ENCODE measurements at regions not wholly inside any gene's neighbourhood (a gene's known extent, or its start where the extent isn't known, plus 50 kb on each side); places are given as distances from the start of the nearest gene placed in this dataset.

DNA sequence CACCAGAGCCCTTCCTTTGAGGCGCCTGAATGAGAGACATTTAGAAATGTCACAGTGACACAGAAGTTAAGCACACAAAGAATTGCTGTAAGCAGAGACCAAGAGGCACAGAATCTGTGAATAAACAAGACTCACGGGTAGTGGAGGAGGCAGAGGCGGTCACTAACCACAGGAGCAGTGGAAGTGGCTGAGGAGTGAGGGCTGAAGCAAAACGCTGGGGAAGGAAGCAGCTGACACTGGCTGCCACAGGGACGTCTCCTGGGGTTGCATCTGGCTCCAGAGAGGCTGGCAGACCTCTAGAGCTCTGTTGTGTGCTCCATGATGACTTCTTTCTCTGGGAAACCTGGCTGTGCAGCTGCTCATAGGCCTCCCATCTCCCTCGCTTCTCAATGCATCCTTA lies 65.0 kb upstream of the SLC2A12 start:
- 59 to 62% methylated on average over 6 of the region's 6 CpGs for WGBS, 2 donors
- no peaks in the 10 kb centered on the region for H3K4me1 ChIP-seq (ENCODE audit: control insufficient read depth in 1 of 2, insufficient read depth in 2 of 2, low read length in 2 of 2)
- no peaks in the 10 kb centered on the region for H3K36me3 ChIP-seq (ENCODE audit: control insufficient read depth in 1 of 2, insufficient read depth in 2 of 2, low read length in 1 of 2)
- no peak overlapping the region for H3K27ac ChIP-seq (ENCODE audit: low read depth in 1 of 2, low read length in 2 of 2)
- H3K4me3 ChIP-seq (ENCODE audit: low read length in 2 of 2), result no peak overlapping the region
- intact Hi-C loops (cut with DNase I), result no loop called here
- H3K27me3 ChIP-seq (ENCODE audit: control insufficient read depth in 1 of 2, insufficient read depth in 2 of 2, low read length in 1 of 2), result no peaks in the 10 kb centered on the region
- H3K9me3 ChIP-seq (ENCODE audit: control insufficient read depth, low read length), result no peaks in the 10 kb centered on the region
- DNase-seq (no peak), ATAC-seq (ENCODE audit: low FRiP score) (no peak)

DNA sequence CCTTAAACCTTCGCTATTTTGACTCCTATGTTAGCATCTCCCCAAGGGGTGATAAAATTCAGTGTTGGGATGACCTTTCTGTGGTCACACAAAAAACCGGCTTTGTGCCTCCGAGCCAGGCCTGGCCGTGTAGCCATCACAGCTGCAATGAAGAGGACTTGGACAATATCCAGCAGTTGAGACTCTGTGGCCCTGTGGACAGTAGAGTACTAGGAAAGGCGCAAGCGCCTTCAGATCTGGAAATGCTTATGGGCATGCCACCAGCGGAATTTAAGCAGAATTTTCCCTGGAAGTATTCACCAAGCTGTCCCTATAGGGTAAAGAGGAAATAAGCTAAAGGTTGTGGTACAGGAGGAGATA lies 63.3 kb upstream of the SLC2A12 start:
- DNase-seq (no peak), ATAC-seq (ENCODE audit: low FRiP score) (no peak)
- H3K4me1 ChIP-seq (ENCODE audit: control insufficient read depth in 1 of 2, insufficient read depth in 2 of 2, low read length in 2 of 2), result no peaks in the 10 kb centered on the region
- intact Hi-C loops (cut with DNase I), result no loop called here
- no peaks in the 10 kb centered on the region for H3K9me3 ChIP-seq (ENCODE audit: control insufficient read depth, low read length)
- H3K27me3 ChIP-seq (ENCODE audit: control insufficient read depth in 1 of 2, insufficient read depth in 2 of 2, low read length in 1 of 2), result no peaks in the 10 kb centered on the region
- H3K36me3 ChIP-seq (ENCODE audit: control insufficient read depth in 1 of 2, insufficient read depth in 2 of 2, low read length in 1 of 2), result no peaks in the 10 kb centered on the region
- no peak overlapping the region for H3K4me3 ChIP-seq (ENCODE audit: low read length in 2 of 2)
- no peak overlapping the region for H3K27ac ChIP-seq (ENCODE audit: low read depth in 1 of 2, low read length in 2 of 2)
- 76 to 83% methylated on average over 7 of the region's 7 CpGs for WGBS, 2 donors

GRCh38 chr6:134114918-134115714 lies 62.7 kb upstream of the SLC2A12 start:
- DNase-seq, result no peak
- no peak for ATAC-seq (ENCODE audit: low FRiP score)
- intact Hi-C loops (cut with DNase I), result no loop called here
- Histone ChIP-seq H3K36me3 (ENCODE audit: control insufficient read depth in 1 of 2, insufficient read depth in 2 of 2, low read length in 1 of 2) (no peaks in the 10 kb centered on the region), H3K9me3 (ENCODE audit: control insufficient read depth, low read length) (no peaks in the 10 kb centered on the region), H3K4me3 (ENCODE audit: low read length in 2 of 2) (no peak overlapping the region), H3K27me3 (ENCODE audit: control insufficient read depth in 1 of 2, insufficient read depth in 2 of 2, low read length in 1 of 2) (no peaks in the 10 kb centered on the region), H3K27ac (ENCODE audit: low read depth in 1 of 2, low read length in 2 of 2) (no peak overlapping the region), H3K4me1 (ENCODE audit: control insufficient read depth in 1 of 2, insufficient read depth in 2 of 2, low read length in 2 of 2) (no peaks in the 10 kb centered on the region)
- 51 to 57% methylated on average over 46 to 47 of the region's 47 CpGs for WGBS, 2 donors

GRCh38 chr6:134114489-134114888 lies 62.1 kb upstream of the SLC2A12 start:
- intact Hi-C loops (cut with DNase I), result no loop called here
- no peak for ATAC-seq (ENCODE audit: low FRiP score)

DNA sequence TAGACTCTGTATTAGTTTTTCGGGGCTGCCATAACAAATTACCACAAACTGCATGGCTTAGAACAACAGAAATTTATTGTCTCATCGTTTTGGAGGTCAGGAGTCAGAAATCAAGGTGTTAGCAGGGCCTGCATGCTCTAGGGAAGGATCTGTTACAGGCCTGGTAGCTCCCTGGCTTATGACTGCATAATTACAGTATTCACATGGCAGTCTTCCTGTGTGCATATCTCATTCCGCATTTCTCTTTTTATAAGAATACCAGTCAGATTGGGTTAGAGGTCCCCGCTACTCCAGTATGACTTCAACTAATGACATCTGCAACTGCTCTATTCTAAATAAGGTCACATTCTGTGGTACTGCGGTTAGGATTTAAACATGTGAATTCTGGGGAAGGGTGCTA lies 59.3 kb upstream of the SLC2A12 start:
- no peak overlapping the region for H3K4me3 ChIP-seq (ENCODE audit: low read length in 2 of 2)
- no peak overlapping the region for H3K27ac ChIP-seq (ENCODE audit: low read depth in 1 of 2, low read length in 2 of 2)
- no peak for ATAC-seq (ENCODE audit: low FRiP score)
- 89 to 90% methylated on average over 5 of the region's 5 CpGs for WGBS, 2 donors
- DNase-seq, result no peak
- H3K36me3 ChIP-seq (ENCODE audit: control insufficient read depth in 1 of 2, insufficient read depth in 2 of 2, low read length in 1 of 2), result no peaks in the 10 kb centered on the region
- no peaks in the 10 kb centered on the region for H3K27me3 ChIP-seq (ENCODE audit: control insufficient read depth in 1 of 2, insufficient read depth in 2 of 2, low read length in 1 of 2)
- intact Hi-C loops (cut with DNase I), result no loop called here
- no peaks in the 10 kb centered on the region for H3K9me3 ChIP-seq (ENCODE audit: control insufficient read depth, low read length)
- H3K4me1 ChIP-seq (ENCODE audit: control insufficient read depth in 1 of 2, insufficient read depth in 2 of 2, low read length in 2 of 2), result no peaks in the 10 kb centered on the region

More at GRCh38 chr6:134114489-134114888, 62.1 kb upstream of the SLC2A12 start:
- DNase-seq, result no peak
- WGBS, 2 donors, result 83% methylated on average over 3 of the region's 3 CpGs
- Histone ChIP-seq H3K4me1 (ENCODE audit: control insufficient read depth in 1 of 2, insufficient read depth in 2 of 2, low read length in 2 of 2) (no peaks in the 10 kb centered on the region), H3K27me3 (ENCODE audit: control insufficient read depth in 1 of 2, insufficient read depth in 2 of 2, low read length in 1 of 2) (no peaks in the 10 kb centered on the region), H3K9me3 (ENCODE audit: control insufficient read depth, low read length) (no peaks in the 10 kb centered on the region), H3K27ac (ENCODE audit: low read depth in 1 of 2, low read length in 2 of 2) (no peak overlapping the region), H3K4me3 (ENCODE audit: low read length in 2 of 2) (no peak overlapping the region), H3K36me3 (ENCODE audit: control insufficient read depth in 1 of 2, insufficient read depth in 2 of 2, low read length in 1 of 2) (no peaks in the 10 kb centered on the region)

DNA sequence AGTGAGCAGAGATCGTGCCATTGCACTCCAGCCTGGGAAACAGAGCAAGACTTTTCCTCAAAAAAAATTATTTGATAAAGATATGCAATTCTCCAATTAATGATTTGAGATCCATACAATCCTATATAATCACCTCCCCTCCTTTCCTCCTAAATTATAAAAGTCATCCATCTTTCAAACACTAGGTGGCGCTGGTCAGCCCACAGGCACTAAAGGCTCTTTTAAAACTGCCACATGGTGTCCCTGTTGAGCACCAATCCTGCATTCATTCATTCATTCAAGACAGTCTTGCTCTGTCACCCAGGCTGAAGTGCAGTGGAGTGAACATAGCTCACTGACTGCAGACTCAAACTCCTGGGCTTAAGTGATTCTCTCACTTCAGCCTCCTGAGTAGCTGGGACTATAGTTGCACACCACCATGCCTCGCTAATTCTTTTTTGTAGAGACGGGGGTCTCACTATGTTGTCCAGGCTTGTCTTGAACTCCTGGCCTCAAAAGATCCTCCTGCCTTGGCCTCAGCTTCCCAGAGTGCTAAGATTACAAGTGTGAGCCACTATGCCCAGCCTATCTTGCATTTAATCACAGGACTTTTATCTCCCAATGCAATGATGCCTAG lies 58.7 kb upstream of the SLC2A12 start:
- 70 to 76% methylated on average over 4 of the region's 4 CpGs for WGBS, 2 donors
- no peak overlapping the region for H3K4me3 ChIP-seq (ENCODE audit: low read length in 2 of 2)
- no peaks in the 10 kb centered on the region for H3K4me1 ChIP-seq (ENCODE audit: control insufficient read depth in 1 of 2, insufficient read depth in 2 of 2, low read length in 2 of 2)
- no peak for DNase-seq
- H3K27ac ChIP-seq (ENCODE audit: low read depth in 1 of 2, low read length in 2 of 2), result no peak overlapping the region
- peak; percentile 56 for ATAC-seq (ENCODE audit: low FRiP score)
- intact Hi-C loops (cut with DNase I), result no loop called here
- no peaks in the 10 kb centered on the region for H3K9me3 ChIP-seq (ENCODE audit: control insufficient read depth, low read length)
- H3K27me3 ChIP-seq (ENCODE audit: control insufficient read depth in 1 of 2, insufficient read depth in 2 of 2, low read length in 1 of 2), result no peaks in the 10 kb centered on the region
- H3K36me3 ChIP-seq (ENCODE audit: control insufficient read depth in 1 of 2, insufficient read depth in 2 of 2, low read length in 1 of 2), result no peaks in the 10 kb centered on the region

- Histone ChIP-seq H3K4me3 (ENCODE audit: low read length in 2 of 2) (no peak overlapping the region), H3K4me1 (ENCODE audit: control insufficient read depth in 1 of 2, insufficient read depth in 2 of 2, low read length in 2 of 2) (no peaks in the 10 kb centered on the region), H3K27me3 (ENCODE audit: control insufficient read depth in 1 of 2, insufficient read depth in 2 of 2, low read length in 1 of 2) (no peaks in the 10 kb centered on the region), H3K36me3 (ENCODE audit: control insufficient read depth in 1 of 2, insufficient read depth in 2 of 2, low read length in 1 of 2) (no peaks in the 10 kb centered on the region), H3K27ac (ENCODE audit: low read depth in 1 of 2, low read length in 2 of 2) (no peak overlapping the region), H3K9me3 (ENCODE audit: control insufficient read depth, low read length) (no peaks in the 10 kb centered on the region)
- ATAC-seq (ENCODE audit: low FRiP score), result no peak
- no peak for DNase-seq
- 13 to 16% methylated on average over 2 of the region's 2 CpGs for WGBS, 2 donors
- intact Hi-C loops (cut with DNase I), result no loop called here
These were observed 54.3 kb upstream of the SLC2A12 start for GRCh38 chr6:134106702-134107101.

- H3K36me3 ChIP-seq (ENCODE audit: control insufficient read depth in 1 of 2, insufficient read depth in 2 of 2, low read length in 1 of 2), result no peaks in the 10 kb centered on the region
- no peaks in the 10 kb centered on the region for H3K27me3 ChIP-seq (ENCODE audit: control insufficient read depth in 1 of 2, insufficient read depth in 2 of 2, low read length in 1 of 2)
- H3K27ac ChIP-seq (ENCODE audit: low read depth in 1 of 2, low read length in 2 of 2), result no peak overlapping the region
- H3K4me1 ChIP-seq (ENCODE audit: control insufficient read depth in 1 of 2, insufficient read depth in 2 of 2, low read length in 2 of 2), result no peaks in the 10 kb centered on the region
- WGBS, 2 donors, result 84 to 87% methylated on average over 1 of the region's 1 CpG
- ATAC-seq (ENCODE audit: low FRiP score), result no peak
- DNase-seq, result no peak
- H3K9me3 ChIP-seq (ENCODE audit: control insufficient read depth, low read length), result no peaks in the 10 kb centered on the region
- H3K4me3 ChIP-seq (ENCODE audit: low read length in 2 of 2), result no peak overlapping the region
- intact Hi-C loops (cut with DNase I), result no loop called here
These were observed 53.5 kb upstream of the SLC2A12 start for GRCh38 chr6:134105940-134106339.

- H3K9me3 ChIP-seq (ENCODE audit: control insufficient read depth, low read length), result no peaks in the 10 kb centered on the region
- no peak overlapping the region for H3K4me3 ChIP-seq (ENCODE audit: low read length in 2 of 2)
- 63 to 64% methylated on average over 4 of the region's 4 CpGs for WGBS, 2 donors
- H3K36me3 ChIP-seq (ENCODE audit: control insufficient read depth in 1 of 2, insufficient read depth in 2 of 2, low read length in 1 of 2), result no peaks in the 10 kb centered on the region
- DNase-seq (no peak), ATAC-seq (ENCODE audit: low FRiP score) (no peak)
- H3K27ac ChIP-seq (ENCODE audit: low read depth in 1 of 2, low read length in 2 of 2), result no peak overlapping the region
- no peaks in the 10 kb centered on the region for H3K27me3 ChIP-seq (ENCODE audit: control insufficient read depth in 1 of 2, insufficient read depth in 2 of 2, low read length in 1 of 2)
- H3K4me1 ChIP-seq (ENCODE audit: control insufficient read depth in 1 of 2, insufficient read depth in 2 of 2, low read length in 2 of 2), result no peaks in the 10 kb centered on the region
- intact Hi-C loops (cut with DNase I), result no loop called here
These were observed 50.6 kb upstream of the SLC2A12 start for GRCh38 chr6:134103006-134103405.

Measured in aorta (tissue), 5 donors.